GF-D8 (cell line): ENCODE measurements at regions not wholly inside any gene's neighbourhood (a gene's known extent, or its start where the extent isn't known, plus 50 kb on each side); places are given as distances from the start of the nearest gene placed in this dataset.

Source experiments
- DNase-seq: peaks from one replicate; lab custom pipeline; 2025; lab: John Stamatoyannopoulos, UW

DNA sequence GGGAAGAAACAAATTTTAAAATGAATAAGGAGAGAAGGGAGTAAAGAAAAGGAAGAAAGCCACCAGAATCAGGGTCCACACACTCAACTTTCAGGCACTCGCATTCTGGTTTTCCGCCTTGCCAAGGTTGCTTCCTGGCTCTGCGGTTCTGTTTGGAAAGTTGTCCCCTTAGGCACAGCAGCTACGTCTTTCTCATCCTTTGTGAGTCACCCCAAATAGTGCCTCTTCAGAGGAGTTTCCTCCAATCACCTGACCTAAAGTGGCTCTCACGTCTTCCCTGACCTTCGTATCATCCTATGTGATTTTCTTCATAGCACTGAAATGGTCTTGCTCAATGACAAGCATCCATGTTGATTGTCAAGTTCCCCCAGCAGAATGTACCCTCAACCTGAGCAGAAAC is 99.5 kb upstream of the TMCC3 start:
- no peak for DNase-seq

- no peak for DNase-seq
Observed at GRCh38 chr12:94749455-94749854, 99.1 kb upstream of the TMCC3 start.

DNA sequence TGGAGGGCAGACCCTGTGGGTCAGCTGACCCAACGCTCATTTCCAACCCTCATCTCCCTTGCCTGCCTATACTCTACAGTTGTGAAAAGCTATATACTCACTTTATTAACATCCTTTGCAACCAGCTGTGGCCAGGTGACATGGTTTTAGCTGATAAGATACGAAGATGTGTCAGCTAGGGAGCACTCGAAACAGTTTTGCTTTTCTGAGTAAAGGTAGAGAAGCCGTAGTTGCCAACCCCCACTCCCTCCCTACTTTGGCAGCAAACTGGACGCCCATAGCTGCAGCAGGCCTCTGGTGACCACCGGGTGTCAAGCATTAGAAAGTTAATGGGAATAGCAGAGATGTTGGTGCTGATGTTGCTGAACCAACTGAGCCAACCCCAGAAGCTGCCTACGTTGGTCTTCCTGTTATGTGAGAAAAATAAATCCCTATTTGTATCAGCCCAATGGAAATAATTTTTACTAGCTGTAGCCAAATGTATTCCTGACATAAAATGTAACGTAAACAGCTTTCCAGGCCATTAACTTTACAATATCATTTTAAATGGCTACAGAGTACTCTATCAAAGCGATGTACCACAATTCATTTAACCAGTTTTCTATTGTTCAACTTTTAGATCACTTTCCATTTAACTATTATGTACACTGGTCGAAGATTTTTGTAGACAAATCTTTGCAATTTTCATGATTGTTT is 98.5 kb upstream of the TMCC3 start:
- DNase-seq: no peak

DNA sequence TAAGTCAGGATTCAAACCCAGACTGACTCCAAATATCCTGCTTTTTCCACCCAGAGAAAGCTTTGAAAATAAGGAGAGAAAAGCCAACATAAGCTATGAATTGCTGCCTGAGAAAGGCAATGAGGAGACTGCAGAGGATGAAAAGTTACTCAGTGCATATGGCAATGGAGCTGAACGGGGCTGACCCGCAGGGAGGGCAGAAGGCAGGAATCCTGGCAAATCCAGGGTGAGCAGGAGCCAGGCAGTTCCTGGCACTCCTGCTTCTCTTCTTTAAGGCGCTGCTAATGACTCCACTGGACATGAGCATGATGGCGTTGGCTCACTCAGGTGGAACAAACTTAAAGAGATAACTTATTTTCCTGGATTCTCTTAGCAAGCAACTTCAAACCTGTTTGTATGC is 95.2 kb upstream of the TMCC3 start:
- no peak for DNase-seq

DNA sequence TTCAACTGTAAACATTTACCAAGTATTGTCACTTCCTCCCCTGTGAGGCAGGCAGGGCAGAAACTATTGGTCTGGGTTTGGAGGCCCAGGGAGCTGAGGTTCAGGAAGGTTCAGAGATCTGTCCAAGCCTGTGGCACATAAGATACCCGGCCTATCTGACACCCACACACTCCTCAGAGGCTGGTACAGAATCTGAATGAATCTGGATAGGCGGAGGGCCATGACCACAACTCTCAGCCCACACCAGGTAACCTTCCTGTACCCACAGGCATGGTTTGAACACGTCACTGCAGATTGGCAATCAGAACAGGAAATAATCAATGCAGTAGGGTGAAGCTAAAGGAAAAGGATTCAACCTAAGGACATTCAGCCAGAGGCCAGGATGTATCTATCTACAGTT is 92.8 kb upstream of the TMCC3 start:
- no peak for DNase-seq

- no peak for DNase-seq
Observed at GRCh38 chr12:94740601-94741362, 90.4 kb upstream of the TMCC3 start.

GRCh38 chr12:94736820-94737219 is 86.5 kb upstream of the TMCC3 start:
- DNase-seq: no peak

GRCh38 chr12:94736004-94736403 is 85.6 kb upstream of the TMCC3 start:
- no peak for DNase-seq

DNA sequence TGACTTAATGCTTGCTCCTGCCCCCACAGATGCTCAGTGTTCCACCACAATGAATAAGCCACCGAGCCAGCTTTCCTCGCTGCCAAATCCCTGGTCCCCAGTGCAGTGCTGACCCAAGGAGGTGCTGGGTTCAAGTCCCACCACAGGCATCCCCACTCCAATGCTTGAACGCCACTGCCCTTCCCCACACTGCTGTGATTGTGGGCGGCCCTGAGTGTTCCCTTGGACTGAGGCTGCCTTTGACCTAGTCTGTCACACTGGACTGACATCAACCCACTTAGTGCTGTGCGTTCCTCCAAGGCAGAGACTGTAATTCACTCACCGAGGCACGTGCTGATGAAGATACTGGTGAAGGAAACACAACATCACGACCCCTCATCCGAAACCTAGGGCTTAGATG is 83.4 kb upstream of the TMCC3 start:
- DNase-seq: no peak

GRCh38 chr12:94732367-94732990 is 82.1 kb upstream of the TMCC3 start:
- no peak for DNase-seq

DNA sequence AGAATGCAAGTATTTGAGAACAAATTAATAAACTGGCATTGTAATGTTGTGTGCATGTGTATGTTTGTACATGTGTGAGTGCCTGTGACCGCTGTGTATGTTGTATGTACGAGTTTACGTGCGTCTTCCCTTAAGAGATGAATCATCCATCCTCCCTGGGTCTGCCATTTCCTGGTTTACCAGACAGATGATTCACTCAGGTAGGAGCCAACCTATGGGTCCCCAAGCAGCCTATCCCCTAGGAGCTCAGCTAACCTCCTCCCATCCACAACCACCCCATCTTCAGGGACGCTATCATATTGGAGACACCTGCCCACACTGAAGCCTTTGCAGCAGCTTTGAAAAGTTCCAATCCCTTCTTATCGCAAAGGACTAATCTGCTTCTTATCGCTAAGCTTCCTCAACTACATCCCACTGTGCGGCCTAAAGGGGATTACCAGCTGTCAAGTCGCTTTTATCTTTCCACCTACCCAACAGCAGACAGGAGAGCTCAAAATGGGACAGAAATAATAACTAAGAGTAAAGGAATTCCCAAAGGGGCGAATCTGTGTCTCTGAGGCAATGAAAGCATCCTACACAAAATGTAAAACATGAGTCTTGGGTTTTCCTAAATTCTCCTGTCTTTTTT is 81.5 kb upstream of the TMCC3 start:
- no peak for DNase-seq

- no peak for DNase-seq
Observed at GRCh38 chr12:94730847-94731246, 80.5 kb upstream of the TMCC3 start.

- DNase-seq: no peak
Observed at GRCh38 chr12:94726236-94726835, 76.0 kb upstream of the TMCC3 start.

- no peak for DNase-seq
Observed at GRCh38 chr12:94725375-94726168, 75.2 kb upstream of the TMCC3 start.

GRCh38 chr12:94722664-94723063 is 72.3 kb upstream of the TMCC3 start:
- DNase-seq: no peak

DNA sequence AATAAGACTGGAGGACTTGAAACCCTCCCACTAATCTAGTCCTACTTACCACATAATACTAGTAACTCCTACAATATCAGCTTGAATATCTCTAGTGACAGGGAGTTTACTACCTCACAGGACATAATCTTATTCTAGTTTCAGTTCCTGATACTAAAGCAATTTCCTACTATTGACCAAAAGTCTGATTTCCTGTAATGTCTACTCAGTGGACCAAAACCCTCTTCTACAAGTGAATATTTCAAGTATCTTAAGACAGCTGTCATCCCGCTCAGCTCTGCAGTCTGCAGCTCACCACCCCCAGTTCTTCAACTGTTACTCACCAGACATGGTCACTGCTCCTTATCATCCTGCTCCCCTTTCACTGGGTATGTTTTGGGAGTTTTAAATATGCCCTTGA is 70.8 kb upstream of the TMCC3 start:
- DNase-seq: no peak

- DNase-seq: no peak
Observed at GRCh38 chr12:94718114-94718513, 67.8 kb upstream of the TMCC3 start.

GRCh38 chr12:94717656-94718055 is 67.3 kb upstream of the TMCC3 start:
- DNase-seq: no peak

- no peak for DNase-seq
Observed at GRCh38 chr12:94717108-94717507, 66.8 kb upstream of the TMCC3 start.

DNA sequence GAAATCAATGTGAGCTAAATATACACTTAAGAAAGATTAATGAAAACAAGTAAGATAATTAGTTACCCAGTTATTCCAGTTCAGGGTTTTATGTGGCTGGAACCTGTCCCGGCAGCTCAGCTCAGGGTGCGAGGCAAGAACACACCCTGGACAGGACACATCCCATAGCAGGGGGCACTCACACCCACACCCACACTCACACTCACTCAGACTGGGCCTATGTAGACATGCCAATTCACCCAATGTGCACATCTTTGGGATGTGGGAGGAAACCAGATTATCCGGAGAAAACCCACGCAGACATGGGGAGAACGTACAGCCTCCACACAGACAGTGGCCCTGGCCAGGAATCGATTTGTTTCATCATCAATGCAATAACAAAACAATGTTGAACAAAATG is 66.0 kb upstream of the TMCC3 start:
- DNase-seq: no peak

- DNase-seq: no peak
Observed at GRCh38 chr12:94714378-94715114, 64.2 kb upstream of the TMCC3 start.
